Stimulated activated memory B cell treated with anti-CD40 and anti-IgM and Interleukin-4, amounts not matched to agents 10 μg/mL and 1 μg/mL and 100 μg/mL, for 72 hours (primary cell): ENCODE measurements at regions not wholly inside any gene's neighbourhood (a gene's known extent, or its start where the extent isn't known, plus 50 kb on each side); places are given as distances from the start of the nearest gene placed in this dataset.

ENCODE experiments used
- ATAC-seq: fragments of 150-1000 bp; cut with Tn5 transposase; 2 replicates; pipeline ENCODE4 v1.10.0; 2021
- H3K27ac Mint-ChIP-seq: one replicate; pipeline ENCODE4 v1.8.0; 2022; ENCODE audit warnings: mild to moderate bottlenecking, mixed read lengths
- H3K27me3 Mint-ChIP-seq: one replicate; pipeline ENCODE4 v1.8.0; 2022; ENCODE audit warnings: mixed read lengths
- H3K36me3 Mint-ChIP-seq: one replicate; pipeline ENCODE4 v1.8.0; 2022; ENCODE audit warnings: mixed read lengths
- H3K4me1 Mint-ChIP-seq: one replicate; pipeline ENCODE4 v1.8.0; 2022; ENCODE audit warnings: mixed read lengths
- H3K4me3 Mint-ChIP-seq: one replicate; pipeline ENCODE4 v1.8.0; 2022; ENCODE audit warnings: mild to moderate bottlenecking, moderate library complexity, mixed read lengths
- H3K9me3 Mint-ChIP-seq: one replicate; pipeline ENCODE4 v1.8.0; 2022; ENCODE audit warnings: mixed read lengths

- Mint-ChIP-seq H3K4me1 (no peaks in the 10 kb centered on the region), H3K4me3 (no peak overlapping the region), H3K9me3 (peaks cover 3% of the 10 kb centered on the region), H3K36me3 (no peaks in the 10 kb centered on the region), H3K27ac (no peak overlapping the region), H3K27me3 (no peaks in the 10 kb centered on the region)
- no peak for ATAC-seq
These were observed 572.5 kb upstream of the AADAT start for GRCh38 chr4:170662250-170662649.

GRCh38 chr4:170657761-170658160, 568.0 kb upstream of the AADAT start:
- Mint-ChIP-seq H3K36me3 (no peaks in the 10 kb centered on the region), H3K9me3 (peaks cover 6% of the 10 kb centered on the region), H3K4me1 (no peaks in the 10 kb centered on the region), H3K27ac (no peak overlapping the region), H3K4me3 (no peak overlapping the region), H3K27me3 (no peaks in the 10 kb centered on the region)
- no peak for ATAC-seq

- ATAC-seq, result no peak
- Mint-ChIP-seq H3K9me3 (peaks cover 6% of the 10 kb centered on the region), H3K4me3 (no peak overlapping the region), H3K4me1 (no peaks in the 10 kb centered on the region), H3K27me3 (no peaks in the 10 kb centered on the region), H3K36me3 (no peaks in the 10 kb centered on the region), H3K27ac (no peak overlapping the region)
These were observed 566.8 kb upstream of the AADAT start for GRCh38 chr4:170656506-170656905.

- no peaks in the 10 kb centered on the region for H3K4me1 Mint-ChIP-seq
- H3K9me3 Mint-ChIP-seq, result peaks cover 3% of the 10 kb centered on the region
- no peaks in the 10 kb centered on the region for H3K36me3 Mint-ChIP-seq
- no peak for ATAC-seq
- no peak overlapping the region for H3K27ac Mint-ChIP-seq
- H3K27me3 Mint-ChIP-seq, result no peaks in the 10 kb centered on the region
- no peak overlapping the region for H3K4me3 Mint-ChIP-seq
These were observed 562.8 kb upstream of the AADAT start for GRCh38 chr4:170652571-170652970.

- H3K36me3 Mint-ChIP-seq, result no peaks in the 10 kb centered on the region
- H3K4me3 Mint-ChIP-seq, result no peak overlapping the region
- no peak overlapping the region for H3K27ac Mint-ChIP-seq
- H3K27me3 Mint-ChIP-seq, result no peaks in the 10 kb centered on the region
- H3K4me1 Mint-ChIP-seq, result no peaks in the 10 kb centered on the region
- H3K9me3 Mint-ChIP-seq, result peaks cover 3% of the 10 kb centered on the region
- no peak for ATAC-seq
These were observed 562.0 kb upstream of the AADAT start for GRCh38 chr4:170651786-170652185.

- H3K4me3 Mint-ChIP-seq, result no peak overlapping the region
- peaks cover 19% of the 10 kb centered on the region for H3K9me3 Mint-ChIP-seq
These were observed 537.7 kb upstream of the AADAT start for GRCh38 chr4:170627418-170627817.

GRCh38 chr4:170623899-170624298, 534.1 kb upstream of the AADAT start:
- no peak for ATAC-seq
- H3K4me3 Mint-ChIP-seq, result no peak overlapping the region
- H3K4me1 Mint-ChIP-seq, result no peaks in the 10 kb centered on the region
- no peaks in the 10 kb centered on the region for H3K36me3 Mint-ChIP-seq
- no peaks in the 10 kb centered on the region for H3K27me3 Mint-ChIP-seq
- H3K27ac Mint-ChIP-seq, result no peak overlapping the region
- H3K9me3 Mint-ChIP-seq, result no peaks in the 10 kb centered on the region

More at GRCh38 chr4:170627418-170627817, 537.7 kb upstream of the AADAT start:
- no peak for ATAC-seq
- Mint-ChIP-seq H3K36me3 (no peaks in the 10 kb centered on the region), H3K4me1 (no peaks in the 10 kb centered on the region), H3K27ac (no peak overlapping the region), H3K27me3 (no peaks in the 10 kb centered on the region)

GRCh38 chr4:170610434-170610833, 520.7 kb upstream of the AADAT start:
- no peaks in the 10 kb centered on the region for H3K4me1 Mint-ChIP-seq
- no peak for ATAC-seq
- no peak overlapping the region for H3K27ac Mint-ChIP-seq
- no peaks in the 10 kb centered on the region for H3K36me3 Mint-ChIP-seq
- no peaks in the 10 kb centered on the region for H3K27me3 Mint-ChIP-seq
- H3K9me3 Mint-ChIP-seq, result peaks cover 6% of the 10 kb centered on the region
- no peak overlapping the region for H3K4me3 Mint-ChIP-seq

GRCh38 chr4:170599894-170600293, 510.1 kb upstream of the AADAT start:
- Mint-ChIP-seq H3K4me1 (no peaks in the 10 kb centered on the region), H3K27ac (no peak overlapping the region), H3K27me3 (no peaks in the 10 kb centered on the region), H3K9me3 (no peaks in the 10 kb centered on the region), H3K4me3 (no peak overlapping the region), H3K36me3 (no peaks in the 10 kb centered on the region)
- ATAC-seq, result no peak

- no peak overlapping the region for H3K4me3 Mint-ChIP-seq
- no peak for ATAC-seq
- H3K36me3 Mint-ChIP-seq, result no peaks in the 10 kb centered on the region
- H3K9me3 Mint-ChIP-seq, result no peaks in the 10 kb centered on the region
- H3K27me3 Mint-ChIP-seq, result no peaks in the 10 kb centered on the region
- no peak overlapping the region for H3K27ac Mint-ChIP-seq
- H3K4me1 Mint-ChIP-seq, result no peaks in the 10 kb centered on the region
These were observed 501.3 kb upstream of the AADAT start for GRCh38 chr4:170591076-170591475.

GRCh38 chr4:170589597-170590191, 499.9 kb upstream of the AADAT start:
- Mint-ChIP-seq H3K9me3 (no peaks in the 10 kb centered on the region), H3K27ac (no peak overlapping the region), H3K4me3 (no peak overlapping the region), H3K27me3 (no peaks in the 10 kb centered on the region), H3K4me1 (no peaks in the 10 kb centered on the region), H3K36me3 (no peaks in the 10 kb centered on the region)
- no peak for ATAC-seq

- H3K27ac Mint-ChIP-seq, result no peak overlapping the region
- H3K4me3 Mint-ChIP-seq, result no peak overlapping the region
- H3K9me3 Mint-ChIP-seq, result peaks cover 12% of the 10 kb centered on the region
- no peak for ATAC-seq
- no peaks in the 10 kb centered on the region for H3K4me1 Mint-ChIP-seq
- H3K27me3 Mint-ChIP-seq, result no peaks in the 10 kb centered on the region
- no peaks in the 10 kb centered on the region for H3K36me3 Mint-ChIP-seq
These were observed 492.2 kb upstream of the AADAT start for GRCh38 chr4:170581969-170582368.

GRCh38 chr4:170581322-170581721, 491.6 kb upstream of the AADAT start:
- Mint-ChIP-seq H3K36me3 (no peaks in the 10 kb centered on the region), H3K27ac (no peak overlapping the region), H3K4me1 (no peaks in the 10 kb centered on the region), H3K27me3 (no peaks in the 10 kb centered on the region), H3K4me3 (no peak overlapping the region), H3K9me3 (peaks cover 12% of the 10 kb centered on the region)
- no peak for ATAC-seq

GRCh38 chr4:170580651-170581050, 490.9 kb upstream of the AADAT start:
- ATAC-seq, result no peak
- H3K4me1 Mint-ChIP-seq, result no peaks in the 10 kb centered on the region
- H3K27me3 Mint-ChIP-seq, result no peaks in the 10 kb centered on the region
- no peaks in the 10 kb centered on the region for H3K36me3 Mint-ChIP-seq
- no peak overlapping the region for H3K27ac Mint-ChIP-seq
- peaks cover 12% of the 10 kb centered on the region for H3K9me3 Mint-ChIP-seq
- no peak overlapping the region for H3K4me3 Mint-ChIP-seq

GRCh38 chr4:170538821-170539473, 449.2 kb upstream of the AADAT start:
- Mint-ChIP-seq H3K27ac (no peak overlapping the region), H3K9me3 (peaks cover 3% of the 10 kb centered on the region), H3K4me1 (no peaks in the 10 kb centered on the region), H3K4me3 (no peak overlapping the region), H3K27me3 (no peaks in the 10 kb centered on the region), H3K36me3 (no peaks in the 10 kb centered on the region)
- ATAC-seq, result no peak
